CD1c-positive myeloid dendritic cell (primary cell): ENCODE measurements at regions not wholly inside any gene's neighbourhood (a gene's known extent, or its start where the extent isn't known, plus 50 kb on each side); places are given as distances from the start of the nearest gene placed in this dataset.
A peak's percentile ranks its signal among the peaks of the same experiment; 100 is the strongest.
"Not testable (repeated sequence)": the region's sequence is repeated elsewhere in the genome, so short reads cannot be mapped to it uniquely, and the experiment has no call there.

Experiments used
- DNase-seq: peaks from one replicate; pipeline ENCODE4 v3.0.0-alpha.2; 2016; ENCODE audit errors: extremely low spot score

GRCh38 chr6:130494729-130495128 lies 128.9 kb downstream of the TMEM200A start:
- no peak for DNase-seq

- no peak for DNase-seq
Observed at GRCh38 chr6:130500693-130501092, 134.9 kb downstream of the TMEM200A start.

DNA sequence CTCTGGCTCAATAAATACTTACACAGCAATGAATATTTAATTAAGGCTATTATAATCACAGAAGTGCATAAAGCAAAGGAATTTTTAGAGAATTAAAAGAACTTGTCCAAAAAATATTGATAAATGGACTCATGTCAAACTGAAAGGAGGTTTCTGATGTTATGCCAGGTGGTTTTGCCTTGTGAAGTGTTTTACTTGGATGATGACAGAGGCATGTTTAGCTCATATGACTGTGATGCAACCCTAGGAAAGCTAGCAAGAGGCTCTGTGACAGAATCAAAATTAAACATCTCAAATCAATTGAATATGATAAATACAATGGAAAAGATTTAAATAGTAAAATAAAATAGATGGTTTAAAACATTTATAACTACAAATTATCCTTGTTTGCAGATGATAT lies 137.3 kb downstream of the TMEM200A start:
- no peak for DNase-seq

GRCh38 chr6:130505808-130506598 lies 140.2 kb downstream of the TMEM200A start:
- DNase-seq, result no peak

DNA sequence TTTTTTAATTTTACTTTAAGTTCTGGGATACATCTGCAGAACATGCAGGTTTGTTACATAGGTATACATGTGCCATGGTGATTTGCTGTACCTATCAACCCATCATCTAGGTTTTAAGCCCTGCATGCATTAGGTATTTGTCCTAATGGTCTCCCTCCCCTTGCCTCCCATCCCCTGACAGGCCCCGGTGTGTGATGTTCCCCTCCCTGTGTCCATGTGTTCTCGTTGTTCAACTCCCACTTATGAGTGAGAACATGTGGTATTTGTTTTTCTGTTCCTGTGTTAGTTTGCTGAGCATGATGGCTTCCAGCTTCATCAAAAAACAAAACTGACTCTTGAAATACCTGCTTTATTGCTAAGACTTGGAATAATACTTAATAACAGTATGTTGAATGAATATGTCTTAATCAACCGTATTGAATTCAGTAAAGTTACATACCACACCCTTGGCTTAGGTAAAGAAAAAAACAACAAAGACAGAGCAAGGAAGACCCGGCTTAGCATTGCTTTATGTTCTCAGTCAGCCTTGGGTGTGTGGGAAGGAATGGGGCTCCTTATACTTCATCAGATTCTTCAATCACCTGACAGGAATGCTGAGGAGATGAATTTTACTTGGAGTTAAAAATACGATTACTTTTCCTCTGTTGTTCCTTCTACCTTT lies 141.3 kb downstream of the TMEM200A start:
- DNase-seq, result not testable (repeated sequence)

DNA sequence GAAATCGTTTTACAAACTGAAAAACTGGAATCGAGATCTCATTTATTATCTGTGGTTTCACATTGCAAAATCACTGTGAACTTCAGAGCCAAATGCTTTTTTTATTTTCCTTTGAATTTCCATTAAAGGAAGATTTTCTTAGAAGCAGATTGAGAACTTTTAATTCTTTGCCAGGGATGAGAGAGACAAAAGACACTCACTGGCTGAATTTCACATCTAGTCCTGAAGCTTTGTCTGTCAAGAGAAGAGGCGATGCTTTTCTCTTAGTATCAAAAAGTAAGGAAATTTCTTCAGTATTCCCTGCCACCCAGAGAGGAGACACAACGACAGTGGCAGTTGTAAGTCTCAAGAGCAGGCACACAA lies 141.8 kb downstream of the TMEM200A start:
- no peak for DNase-seq

DNA sequence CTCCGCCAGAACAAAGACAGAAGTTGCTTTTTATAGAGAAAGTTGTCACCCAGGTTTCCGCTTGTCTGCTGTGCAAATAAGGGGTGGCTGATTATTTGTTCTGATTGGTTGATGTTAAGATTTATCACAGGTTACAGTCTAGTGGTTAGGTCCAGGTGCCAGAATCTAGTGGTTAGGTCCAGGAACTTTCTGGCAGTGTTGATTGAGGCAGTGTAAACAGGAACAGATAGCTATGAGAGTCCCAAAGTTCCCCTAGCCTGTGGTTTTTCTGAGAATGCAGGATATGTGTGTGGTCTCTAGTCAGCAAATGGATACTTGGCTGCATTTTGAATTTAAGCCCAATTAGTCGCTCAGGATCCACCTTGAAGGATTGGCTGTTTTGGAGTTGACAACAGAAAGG lies 148.0 kb downstream of the TMEM200A start:
- peak; percentile 48 for DNase-seq

DNA sequence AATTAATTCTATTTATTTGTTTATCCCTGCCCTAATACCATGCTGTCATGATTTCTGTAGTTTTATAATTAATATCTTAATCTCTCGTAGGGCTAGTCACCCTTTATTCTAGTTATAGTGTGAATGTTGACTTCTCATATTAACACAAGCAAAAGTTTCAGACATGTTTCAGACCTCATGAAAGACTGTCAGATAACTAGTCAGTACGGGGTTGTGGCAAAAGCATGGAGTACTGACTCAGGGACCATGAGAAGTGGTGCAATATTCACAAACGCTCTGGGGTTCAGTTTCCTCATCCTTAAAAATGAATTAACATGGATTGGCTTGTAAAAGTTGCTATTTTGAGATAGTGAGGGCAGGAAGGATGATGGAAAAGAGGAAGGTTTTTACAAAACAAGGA lies 148.9 kb downstream of the TMEM200A start:
- peak; percentile 8 for DNase-seq

- no peak for DNase-seq
Observed at GRCh38 chr6:130515306-130515705, 149.5 kb downstream of the TMEM200A start.

DNA sequence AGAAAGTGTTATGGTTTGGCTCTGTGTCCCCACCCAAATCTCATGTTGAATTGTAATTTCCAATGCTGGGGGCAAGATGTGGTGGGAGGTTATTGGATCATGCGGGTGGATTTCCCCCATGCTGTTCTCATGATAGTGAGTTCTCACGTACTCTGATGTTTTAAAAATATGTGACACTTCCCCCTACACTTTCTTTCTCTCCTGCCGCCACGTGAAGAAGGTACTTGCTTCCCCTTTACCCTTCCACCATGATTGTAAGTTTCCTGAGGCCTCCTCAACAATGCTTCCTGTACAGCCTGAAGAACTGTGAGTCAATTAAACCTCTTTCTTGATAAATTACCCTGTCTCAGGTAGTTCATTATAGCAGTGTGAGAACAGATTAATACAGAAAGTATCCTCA lies 150.8 kb downstream of the TMEM200A start:
- DNase-seq, result no peak

GRCh38 chr6:130517444-130517931 lies 151.7 kb downstream of the TMEM200A start:
- DNase-seq, result no peak

- DNase-seq, result no peak
Observed at GRCh38 chr6:130518588-130518987, 152.8 kb downstream of the TMEM200A start.

DNA sequence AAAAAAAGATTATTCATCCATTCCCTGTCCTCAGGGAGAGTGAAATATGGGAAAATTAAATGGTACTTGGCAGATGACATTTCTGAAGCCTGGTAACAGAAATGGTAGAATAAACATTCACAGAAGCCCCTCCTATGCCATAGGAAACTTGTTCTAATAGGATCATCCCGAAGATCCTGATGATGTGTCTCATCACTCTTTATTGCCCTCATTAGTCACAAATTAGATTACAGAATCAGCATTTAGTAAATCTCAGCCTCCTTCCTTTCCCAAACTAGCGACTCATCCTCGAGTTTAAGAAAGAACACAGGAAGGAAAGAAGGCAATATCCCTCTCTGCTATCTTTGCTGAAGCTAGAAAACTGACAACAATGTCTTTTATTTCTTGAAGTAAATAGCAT lies 154.4 kb downstream of the TMEM200A start:
- DNase-seq, result no peak

GRCh38 chr6:130520801-130521200 lies 155.0 kb downstream of the TMEM200A start:
- no peak for DNase-seq

DNA sequence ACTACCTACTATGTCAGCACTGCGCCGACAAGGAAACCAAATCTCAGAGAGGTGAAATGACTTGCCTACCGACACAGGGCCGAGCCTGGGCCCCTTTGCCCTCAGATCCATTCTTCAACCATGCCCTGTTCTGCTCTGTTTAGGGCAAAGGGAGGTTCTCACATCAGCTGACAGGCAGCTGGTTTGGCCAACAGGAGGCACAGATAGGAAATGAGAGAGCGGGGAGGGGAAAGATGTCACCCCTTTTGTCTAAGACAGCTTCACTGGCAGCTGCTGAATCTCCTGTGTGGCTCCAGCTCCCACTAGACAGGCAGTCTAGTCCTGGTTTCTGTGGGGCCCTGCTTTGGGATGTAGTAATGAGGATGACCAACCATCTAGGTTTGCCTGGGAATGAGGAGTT lies 158.7 kb downstream of the TMEM200A start:
- no peak for DNase-seq

- DNase-seq, result no peak
Observed at GRCh38 chr6:130525408-130525807, 159.6 kb downstream of the TMEM200A start.

GRCh38 chr6:130526466-130526865 lies 160.6 kb downstream of the TMEM200A start:
- no peak for DNase-seq

- no peak for DNase-seq
Observed at GRCh38 chr6:130527173-130527572, 161.4 kb downstream of the TMEM200A start.

GRCh38 chr6:130529569-130530149 lies 163.8 kb downstream of the TMEM200A start:
- DNase-seq, result no peak

GRCh38 chr6:130534627-130535026 lies 168.8 kb downstream of the TMEM200A start:
- no peak for DNase-seq

GRCh38 chr6:130535242-130535641 lies 169.4 kb downstream of the TMEM200A start:
- no peak for DNase-seq

- DNase-seq, result no peak
Observed at GRCh38 chr6:130537447-130537846, 171.6 kb downstream of the TMEM200A start.

GRCh38 chr6:130547723-130548122 lies 181.9 kb downstream of the TMEM200A start:
- DNase-seq, result no peak
